Tibial nerve (tissue), 4 donors: ENCODE measurements at regions not wholly inside any gene's neighbourhood (a gene's known extent, or its start where the extent isn't known, plus 50 kb on each side); places are given as distances from the start of the nearest gene placed in this dataset.

Experiments
- DNase-seq, 2 donors: peaks; one replicate each; pipeline ENCODE4 v3.0.0-alpha.2; 2019; ENCODE audit warnings: low spot score in 2 of 2
- H3K27ac ChIP-seq, 4 donors: fragments of 200-600 bp; sonication (generic) in 3 of 4; one replicate each; pipeline ENCODE4 v1.5.1; 2017 to 2019; ENCODE audit warnings: mild to moderate bottlenecking in 1 of 4
- H3K27me3 ChIP-seq, 2 donors: fragments of 200-600 bp; sonication (generic) in 1 of 2; one replicate each; pipeline versions ENCODE4 v1.5.1 to v1.6.0; 2017 to 2019
- H3K36me3 ChIP-seq, 3 donors: fragments of 200-600 bp; sonication (generic); one replicate each; pipeline ENCODE4 v1.5.1; 2018 to 2019
- H3K4me1 ChIP-seq, 4 donors: fragments of 200-600 bp; sonication (generic) in 3 of 4; one replicate each; pipeline ENCODE4 v1.5.1; 2017 to 2019
- H3K4me3 ChIP-seq, 4 donors: fragments of 200-600 bp; sonication (generic) in 3 of 4; one replicate each; pipeline ENCODE4 v1.5.1; 2017 to 2019; ENCODE audit warnings: mild to moderate bottlenecking in 1 of 4, moderate library complexity in 1 of 4
- H3K9me3 ChIP-seq, 4 donors: fragments of 200-600 bp; sonication (generic) in 3 of 4; one replicate each; pipeline ENCODE4 v1.5.1; 2017 to 2019
- CTCF ChIP-seq, 5 experiments: fragments of 200-600 bp in 3 of 5; fragments of 450-650 bp in 2 of 5; sonication (generic) in 3 of 5; IDR thresholded peaks; one replicate each; pipeline ENCODE4 v1.5.1; 2016 to 2019; ENCODE audit warnings: antibody characterized with exemption in 5 of 5, mild to moderate bottlenecking in 3 of 5, moderate library complexity in 2 of 5
- EP300 ChIP-seq, 2 donors: sonication (generic); formaldehyde crosslinking; IDR thresholded peaks; one replicate each; pipeline ENCODE4 v1.6.1; 2017; ENCODE audit warnings: antibody characterized with exemption in 2 of 2, mild to moderate bottlenecking in 1 of 2
- POLR2A ChIP-seq, 2 donors: fragments of 450-650 bp; IDR thresholded peaks; one replicate each; pipeline ENCODE4 v1.6.1; 2017; ENCODE audit warnings: antibody characterized with exemption in 2 of 2, mild to moderate bottlenecking in 2 of 2, moderate library complexity in 2 of 2
- WGBS, 2 donors: methylation state at CpG; one replicate each; pipeline ENCODE4 v1.1.5; 2018; 5-methylcytosine and 5-hydroxymethylcytosine counted together

GRCh38 chr2:61737841-61738240 is 116.0 kb downstream of the FAM161A start:
- TF ChIP-seq POLR2A (IDR thresholded peaks at IDR 0.05) (no peak), EP300 (IDR thresholded peaks at IDR 0.05) (no peak), CTCF (IDR thresholded peaks at IDR 0.05) (no peak)
- H3K27ac ChIP-seq, result no peak overlapping the region
- no peaks in the 10 kb centered on the region for H3K27me3 ChIP-seq
- H3K9me3 ChIP-seq, result no peaks in the 10 kb centered on the region
- peaks cover 0 to 5% (median 0%) of the 10 kb centered on the region in 3 donors for H3K36me3 ChIP-seq
- WGBS, 2 donors, result 88 to 92% methylated on average over 3 of the region's 3 CpGs
- no peak overlapping the region for H3K4me3 ChIP-seq
- DNase-seq, result no peak
- no peaks in the 10 kb centered on the region for H3K4me1 ChIP-seq

- H3K4me1 ChIP-seq, result no peaks in the 10 kb centered on the region
- H3K4me3 ChIP-seq, result no peak overlapping the region
- no peak overlapping the region for H3K27ac ChIP-seq
- TF ChIP-seq CTCF (IDR thresholded peaks at IDR 0.05) (no peak), POLR2A (IDR thresholded peaks at IDR 0.05) (no peak), EP300 (IDR thresholded peaks at IDR 0.05) (no peak)
- 90% methylated on average over 4 of the region's 4 CpGs for WGBS, 2 donors
- no peak for DNase-seq
- H3K36me3 ChIP-seq, result peaks cover 0 to 5% (median 0%) of the 10 kb centered on the region in 3 donors
- no peaks in the 10 kb centered on the region for H3K9me3 ChIP-seq
- no peaks in the 10 kb centered on the region for H3K27me3 ChIP-seq
Observed at GRCh38 chr2:61736953-61737352, 116.9 kb downstream of the FAM161A start.

- no peak for DNase-seq
- no peak for TF ChIP-seq EP300 (IDR thresholded peaks at IDR 0.05)
- no peak for TF ChIP-seq POLR2A (IDR thresholded peaks at IDR 0.05)
- no peak for TF ChIP-seq CTCF (IDR thresholded peaks at IDR 0.05)
- H3K4me1 ChIP-seq, result no peaks in the 10 kb centered on the region
- H3K27me3 ChIP-seq, result no peaks in the 10 kb centered on the region
- no peaks in the 10 kb centered on the region for H3K36me3 ChIP-seq
- H3K27ac ChIP-seq, result no peak overlapping the region
- H3K4me3 ChIP-seq, result no peak overlapping the region
- H3K9me3 ChIP-seq, result no peaks in the 10 kb centered on the region
- WGBS, 2 donors, result 86 to 91% methylated on average over 2 of the region's 2 CpGs
Observed at GRCh38 chr2:61733563-61733962, 120.3 kb downstream of the FAM161A start.

- TF ChIP-seq EP300 (IDR thresholded peaks at IDR 0.05) (no peak), POLR2A (IDR thresholded peaks at IDR 0.05) (no peak), CTCF (IDR thresholded peaks at IDR 0.05) (no peak)
- Histone ChIP-seq H3K4me1 (no peaks in the 10 kb centered on the region), H3K4me3 (no peak overlapping the region), H3K36me3 (no peaks in the 10 kb centered on the region), H3K27ac (no peak overlapping the region), H3K27me3 (no peaks in the 10 kb centered on the region), H3K9me3 (no peaks in the 10 kb centered on the region)
- DNase-seq, result no peak
Observed at GRCh38 chr2:61732787-61733186, 121.1 kb downstream of the FAM161A start.

GRCh38 chr2:61727746-61728145 is 126.1 kb downstream of the FAM161A start:
- WGBS, 2 donors, result 43 to 71% methylated on average over 1 of the region's 1 CpG
- no peak for DNase-seq
- TF ChIP-seq EP300 (IDR thresholded peaks at IDR 0.05) (no peak), POLR2A (IDR thresholded peaks at IDR 0.05) (no peak), CTCF (IDR thresholded peaks at IDR 0.05) (no peak)
- Histone ChIP-seq H3K4me3 (no peak overlapping the region), H3K27me3 (no peaks in the 10 kb centered on the region), H3K4me1 (no peaks in the 10 kb centered on the region), H3K36me3 (no peaks in the 10 kb centered on the region), H3K27ac (no peak overlapping the region), H3K9me3 (peaks cover 0 to 7% (median 0%) of the 10 kb centered on the region in 4 donors)
